ENCODE measurements at regions not wholly inside any gene's neighbourhood (a gene's known extent, or its start where the extent isn't known, plus 50 kb on each side); places are given as distances from the start of the nearest gene placed in this dataset.

DNA sequence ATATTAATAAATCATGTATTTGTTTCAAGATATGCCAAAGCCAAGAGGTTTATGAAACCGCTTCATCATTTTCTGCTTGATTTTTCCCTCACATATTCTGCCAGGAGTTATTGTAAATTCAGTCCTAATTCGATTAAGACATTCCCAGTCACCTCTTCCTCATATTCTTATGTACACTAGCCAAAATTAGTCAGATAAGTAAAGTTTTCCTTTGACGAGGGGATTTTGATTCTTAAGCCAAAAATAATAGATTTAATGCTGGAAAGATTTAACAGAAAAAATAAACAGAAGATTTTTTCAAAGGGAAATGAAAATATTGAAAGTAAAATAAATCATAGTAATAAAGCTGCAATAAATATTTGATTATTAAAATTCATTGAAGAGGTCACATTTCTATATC lies 51.0 kb upstream of the VEGFC start:
- no peak for DNase-seq

DNA sequence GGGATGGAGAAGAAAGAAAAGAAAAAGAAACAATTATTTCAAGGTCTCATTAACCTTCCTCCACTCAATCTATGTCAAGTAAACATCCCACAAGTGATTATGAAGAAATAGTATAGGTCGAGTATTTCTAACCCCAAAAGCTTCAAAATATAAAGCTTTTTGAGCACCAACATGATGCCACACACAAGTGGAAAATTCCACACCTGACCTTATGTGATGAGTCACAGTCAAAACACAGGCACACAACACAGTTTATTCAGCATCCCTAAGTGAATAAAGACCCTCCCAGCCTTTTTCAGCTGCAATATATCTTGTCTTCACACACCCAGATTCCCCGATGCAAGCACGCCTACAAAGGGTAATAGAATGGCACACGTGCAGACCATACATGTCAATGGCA lies 51.7 kb upstream of the VEGFC start:
- DNase-seq = no peak

DNA sequence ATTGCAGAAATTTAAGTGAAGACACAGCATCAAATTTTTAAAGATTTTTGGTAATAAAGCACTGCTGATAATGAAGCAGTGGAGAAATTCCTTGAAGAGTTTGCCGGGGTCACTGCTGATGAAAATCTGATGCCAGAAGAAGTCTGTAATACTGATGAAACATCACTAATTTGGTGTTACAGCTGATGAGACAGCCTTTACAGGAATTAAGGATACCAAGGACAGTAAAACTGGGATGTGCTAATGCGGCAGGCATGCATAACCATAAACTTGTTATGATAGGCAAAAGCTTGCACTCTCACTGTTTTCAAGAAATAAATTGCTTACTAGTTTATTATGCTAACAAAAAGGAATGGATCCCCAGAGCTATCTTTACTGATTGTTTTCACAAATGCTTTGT lies 52.9 kb upstream of the VEGFC start:
- no peak for DNase-seq

DNA sequence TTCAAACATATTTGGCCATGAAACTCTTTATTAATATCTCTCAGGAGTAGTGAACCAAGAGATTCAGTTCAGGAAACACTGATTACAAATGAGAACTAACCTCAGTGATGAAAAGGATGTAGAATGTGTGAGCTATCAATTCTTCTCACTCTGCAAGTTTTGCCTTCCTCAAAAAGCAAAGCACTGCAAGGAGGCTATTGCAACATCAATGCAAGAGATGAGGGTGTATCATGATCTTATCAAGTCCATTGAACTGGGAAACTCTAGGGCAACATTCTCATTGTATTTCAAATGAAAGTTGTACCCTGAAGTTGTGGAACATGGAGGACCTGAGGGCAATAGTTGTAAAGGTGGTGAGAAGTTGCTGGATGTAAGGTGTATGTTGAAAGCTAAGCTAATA lies 56.4 kb upstream of the VEGFC start:
- no peak for DNase-seq

DNA sequence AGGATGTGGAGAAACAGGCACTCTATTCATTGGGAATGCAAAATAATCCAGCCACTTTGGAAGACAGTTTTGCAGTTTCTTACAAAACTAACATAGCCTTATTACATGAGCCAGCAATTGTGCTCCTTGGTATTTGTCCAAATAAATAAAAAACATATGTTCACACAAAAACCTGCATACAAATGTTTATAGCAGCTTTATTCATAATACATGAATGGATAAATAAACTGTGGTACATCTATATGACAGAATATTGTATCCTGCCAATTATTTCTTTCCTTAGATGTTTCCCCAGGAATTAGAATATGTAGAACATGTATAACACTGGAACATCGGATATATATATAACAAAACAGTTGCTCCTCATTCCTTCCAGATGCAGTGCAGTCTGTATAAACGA lies 57.7 kb upstream of the VEGFC start:
- no peak for DNase-seq

DNA sequence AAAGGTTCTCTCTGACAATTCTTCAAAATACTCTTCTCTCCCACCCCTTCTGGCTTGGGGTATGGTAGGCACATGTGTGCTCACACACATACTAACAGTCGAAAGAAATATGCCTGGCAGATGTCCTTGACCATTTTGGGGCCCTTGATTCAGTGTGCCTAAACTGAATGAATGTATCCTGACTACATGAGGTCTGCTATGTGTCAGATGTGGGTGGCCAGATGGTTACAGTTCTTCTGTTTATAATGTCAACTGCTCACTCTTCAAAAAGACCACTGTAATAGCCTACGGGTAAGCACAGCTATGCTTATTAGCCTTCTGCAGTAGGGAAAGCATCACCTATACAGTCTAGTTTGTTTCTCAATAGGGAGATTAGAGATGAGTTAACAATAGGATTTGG lies 63.7 kb upstream of the VEGFC start:
- no peak for DNase-seq

DNA sequence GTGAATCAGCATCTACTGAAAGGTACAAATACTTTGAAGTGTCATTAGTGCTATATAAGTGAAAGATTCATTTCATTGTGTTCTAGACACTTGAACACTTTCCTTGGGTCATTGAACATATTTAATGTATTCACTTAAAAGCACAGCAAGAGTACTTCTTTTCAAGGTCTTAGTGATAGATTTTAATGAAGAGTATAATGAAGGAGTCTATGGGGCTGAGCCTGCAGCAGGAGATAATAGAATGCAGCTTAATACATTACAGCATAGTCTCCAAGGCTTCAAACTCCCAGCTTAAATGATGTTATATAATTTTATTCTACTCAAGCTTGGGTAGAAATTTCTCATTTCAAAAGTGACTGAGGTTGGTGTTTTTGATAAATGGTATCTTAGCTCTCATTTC lies 66.1 kb upstream of the VEGFC start:
- DNase-seq = no peak

DNA sequence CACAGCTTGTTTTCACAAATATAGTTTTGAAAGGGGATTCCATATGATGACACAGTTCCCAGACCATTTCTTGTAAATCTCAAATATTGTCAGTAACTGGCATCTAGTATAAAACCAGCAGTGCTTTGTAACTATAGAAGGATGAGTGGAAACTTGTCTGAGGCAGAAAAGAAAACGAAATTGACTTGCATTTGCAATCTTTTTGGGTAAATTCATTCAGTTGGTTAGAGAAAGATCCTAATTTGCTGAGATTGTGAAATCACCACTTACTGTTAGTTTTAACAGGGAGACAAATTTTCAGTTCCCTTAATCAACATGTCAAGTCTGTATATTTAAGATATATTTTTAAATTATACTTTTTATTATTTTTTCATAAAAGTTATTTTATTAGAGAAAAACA lies 71.5 kb upstream of the VEGFC start:
- no peak for DNase-seq

DNA sequence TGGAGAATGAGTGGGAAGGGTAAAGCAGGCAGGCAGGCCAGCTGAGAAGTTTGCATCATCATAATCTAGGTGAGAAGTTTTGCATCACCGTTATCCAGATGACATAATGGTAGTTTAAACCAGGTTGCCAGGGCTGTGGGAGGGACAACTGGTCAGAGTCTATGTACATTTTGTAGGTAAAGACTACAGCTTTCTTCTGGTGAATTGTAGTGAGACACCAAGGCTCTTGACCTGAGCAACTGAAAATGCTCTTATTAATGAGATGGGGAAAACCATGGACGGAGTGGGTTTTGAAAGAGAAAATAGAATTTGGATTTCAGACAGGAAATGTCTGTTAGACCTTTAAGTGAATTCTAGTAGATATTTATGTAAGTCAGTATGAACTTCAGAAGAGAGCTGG lies 76.0 kb upstream of the VEGFC start:
- no peak for DNase-seq

DNA sequence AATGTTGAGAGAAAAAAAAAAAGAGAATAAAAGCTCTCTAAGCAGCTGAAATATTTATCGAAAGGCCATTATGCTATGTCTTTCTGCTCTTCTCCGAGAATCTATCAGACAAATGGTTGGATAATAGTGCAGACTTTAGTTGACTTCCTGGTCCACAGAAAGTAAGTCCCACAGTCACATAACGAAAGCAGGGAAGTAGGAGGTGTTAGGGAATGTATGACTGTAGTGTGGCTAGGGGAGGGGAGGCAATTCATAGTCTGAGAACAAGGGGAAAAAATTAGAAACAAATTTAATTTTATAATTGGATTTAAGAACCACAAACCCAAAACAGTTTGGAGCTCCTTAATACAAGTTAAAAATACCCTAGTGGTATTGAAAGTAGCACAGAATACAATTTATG lies 79.7 kb upstream of the VEGFC start:
- no peak for DNase-seq

DNA sequence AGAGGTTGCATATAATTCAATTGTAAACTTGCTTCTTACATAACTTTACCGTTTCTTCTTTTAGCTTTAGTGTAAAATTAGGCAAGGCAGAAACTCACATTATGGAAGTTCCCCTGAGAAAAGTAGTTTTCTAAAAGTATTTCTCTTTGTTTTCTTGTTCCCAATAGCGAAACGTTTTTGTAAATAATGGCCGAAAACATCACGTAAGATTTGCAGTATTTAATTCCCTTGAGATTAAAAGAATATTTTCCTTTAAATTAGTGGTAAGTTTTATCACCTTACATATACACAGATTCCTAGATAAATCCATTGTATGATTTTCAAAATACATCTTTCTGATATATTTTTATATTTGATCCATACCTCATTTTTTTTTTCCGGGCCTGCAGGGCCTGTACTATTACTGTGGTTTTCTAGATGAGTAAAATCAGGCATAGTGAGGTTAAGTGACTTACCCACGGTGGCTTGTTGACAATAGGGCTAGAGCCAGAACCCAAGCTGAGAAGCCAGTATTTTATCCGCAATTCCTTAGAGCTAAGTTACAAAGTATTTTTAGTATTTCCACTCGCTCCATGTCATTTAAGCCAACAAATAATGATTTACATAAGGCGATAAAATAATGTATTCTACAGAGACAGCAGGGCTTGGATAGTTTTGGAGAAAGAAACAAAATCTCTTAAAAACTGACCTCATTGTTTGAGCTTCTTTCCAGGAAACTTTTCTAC lies 82.2 kb upstream of the VEGFC start:
- DNase-seq = no peak

DNA sequence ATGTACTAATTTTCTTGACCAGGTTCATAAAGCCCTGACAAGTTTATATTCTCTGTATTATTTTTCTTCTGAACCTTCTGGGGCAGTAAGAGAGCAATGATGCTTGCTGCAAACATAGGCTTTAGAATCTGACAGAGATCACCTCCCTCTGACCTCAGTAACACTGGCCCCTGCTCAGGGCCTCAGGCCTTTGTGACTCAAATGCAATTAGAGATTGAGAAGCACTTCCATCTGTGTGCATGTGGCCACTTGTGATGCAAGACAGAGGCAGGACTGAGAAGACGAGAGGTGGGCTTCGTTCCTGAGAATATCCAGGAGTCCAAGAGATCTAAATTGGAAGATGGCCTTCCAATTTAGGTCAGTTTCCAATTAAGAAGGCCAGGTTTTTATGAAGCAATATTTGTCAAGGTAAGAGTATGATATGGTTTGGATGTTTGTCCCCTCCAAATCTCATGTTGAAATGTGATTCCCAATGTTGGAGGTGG lies 82.8 kb upstream of the VEGFC start:
- DNase-seq = no peak

DNA sequence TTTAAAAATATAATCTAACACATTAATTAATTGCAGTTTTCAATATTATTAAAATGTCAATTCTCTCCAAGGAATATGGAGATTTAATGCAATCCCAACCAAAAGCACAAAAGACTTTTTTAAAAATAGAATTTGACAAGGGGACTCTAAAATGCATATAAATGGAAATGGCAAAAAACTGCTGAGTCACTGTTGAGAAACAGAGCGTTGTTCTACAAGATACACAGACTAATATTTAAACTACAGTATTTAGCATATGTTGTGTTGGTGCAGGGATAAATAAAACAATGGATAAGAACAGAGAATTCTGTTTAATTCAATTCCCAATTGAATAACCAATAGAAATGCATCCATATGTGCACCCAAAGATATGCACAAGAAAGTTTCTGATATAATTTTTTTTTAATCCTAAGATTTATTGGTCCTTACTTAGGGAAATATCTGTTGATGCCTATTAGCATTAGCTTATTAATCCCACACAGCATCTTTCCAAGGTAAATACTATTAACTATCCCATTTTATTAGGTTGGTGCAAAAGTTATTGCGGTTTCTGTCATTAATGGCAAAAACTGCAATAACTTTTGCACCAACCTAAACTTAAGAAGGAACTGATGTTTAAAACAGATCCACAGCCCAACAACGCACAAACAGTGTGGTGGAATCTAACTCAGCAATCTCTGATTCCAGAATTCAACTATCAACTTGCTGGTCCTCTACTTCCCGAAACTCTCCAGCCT lies 86.8 kb upstream of the VEGFC start:
- DNase-seq = no peak

DNA sequence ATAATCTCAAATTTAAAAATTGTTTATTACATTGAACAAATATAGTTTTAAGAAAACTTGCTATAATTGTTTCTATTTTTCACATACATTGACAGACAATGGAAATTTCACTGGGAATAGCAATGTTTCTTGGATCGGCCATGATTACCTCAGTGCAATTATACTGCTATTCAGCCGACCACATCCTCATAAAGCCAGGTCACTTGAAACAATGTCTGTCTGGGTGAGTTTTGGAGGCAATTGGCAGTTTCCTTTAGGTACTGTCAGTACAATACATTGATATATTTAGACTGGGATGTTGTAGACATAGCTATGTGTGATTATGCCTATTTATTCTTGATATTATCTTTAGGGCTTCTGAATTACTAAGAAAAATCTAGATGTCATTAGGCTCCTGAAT lies 89.5 kb upstream of the VEGFC start:
- DNase-seq = no peak

DNA sequence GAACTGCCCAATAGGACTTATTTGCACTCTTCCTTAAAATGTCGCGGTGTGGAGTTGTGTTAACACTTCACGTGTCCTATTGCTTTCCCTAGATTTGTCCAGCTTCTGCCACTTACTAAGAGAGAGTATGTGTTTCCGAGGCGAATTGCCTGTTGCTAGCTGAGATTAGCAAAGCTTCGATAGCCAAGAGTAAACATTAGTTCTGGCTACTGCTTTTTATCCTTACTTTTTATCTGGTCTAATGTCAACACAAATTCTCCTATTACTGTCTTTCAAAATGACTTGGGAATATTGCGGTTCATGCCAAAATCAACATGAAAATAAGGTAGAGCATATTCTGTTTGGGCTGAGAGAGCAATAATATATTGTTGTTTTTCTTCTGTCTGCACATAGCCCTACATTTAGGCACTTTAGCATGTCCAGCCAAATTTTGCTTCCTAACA lies 90.4 kb upstream of the VEGFC start:
- DNase-seq = no peak

DNA sequence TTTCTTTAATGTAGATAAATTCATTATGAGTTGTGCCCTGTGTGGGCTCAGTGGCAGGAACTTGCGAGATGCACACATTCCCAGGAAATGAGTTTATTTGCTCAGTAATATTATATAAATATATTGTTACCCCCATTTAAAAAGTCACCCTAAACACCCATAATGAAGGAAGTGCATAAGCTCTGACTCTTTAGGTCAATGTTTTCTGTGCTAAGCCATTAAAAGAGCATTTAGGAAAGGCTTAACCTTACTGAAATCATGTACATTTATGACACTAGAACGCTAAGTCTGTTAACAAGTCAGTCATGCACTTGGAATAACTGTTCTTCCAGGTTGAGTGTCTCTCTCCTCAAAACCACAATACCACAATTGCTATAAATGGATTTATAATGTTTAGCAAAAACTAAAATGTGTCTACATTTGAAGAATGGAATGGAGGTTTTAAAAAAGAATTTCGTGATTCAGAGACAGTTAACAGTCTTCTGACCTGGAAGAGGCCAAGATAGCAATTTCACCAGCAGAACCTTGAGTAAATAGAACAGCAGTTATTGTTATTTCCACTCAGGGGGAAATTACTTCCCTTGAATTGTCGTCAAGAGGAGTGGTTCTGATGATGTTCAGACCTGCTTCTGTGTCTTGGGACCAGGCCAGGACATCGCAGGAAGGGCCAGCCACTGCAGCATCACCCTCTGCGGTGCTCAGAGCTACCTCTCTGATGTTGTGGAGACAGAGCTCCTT lies 91.1 kb upstream of the VEGFC start:
- no peak for DNase-seq

DNA sequence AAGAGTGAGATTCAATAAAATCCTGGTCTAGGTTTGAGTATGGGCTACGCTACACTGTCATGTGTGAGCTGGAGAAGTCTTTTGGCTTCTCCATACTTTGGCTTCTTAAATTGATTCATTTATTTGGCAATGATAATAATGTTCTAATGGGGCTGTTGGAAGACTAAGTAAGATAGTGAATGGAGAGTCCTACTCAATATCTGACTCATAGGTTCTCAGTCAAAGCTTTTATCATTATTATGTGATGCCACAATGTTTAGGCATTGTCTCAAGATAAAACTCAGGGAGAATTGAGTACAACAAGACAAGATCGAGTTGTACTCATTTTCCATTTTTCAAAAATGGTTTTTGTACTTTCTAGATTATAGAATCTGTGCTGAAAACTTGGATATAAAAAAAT lies 92.5 kb upstream of the VEGFC start:
- no peak for DNase-seq

DNA sequence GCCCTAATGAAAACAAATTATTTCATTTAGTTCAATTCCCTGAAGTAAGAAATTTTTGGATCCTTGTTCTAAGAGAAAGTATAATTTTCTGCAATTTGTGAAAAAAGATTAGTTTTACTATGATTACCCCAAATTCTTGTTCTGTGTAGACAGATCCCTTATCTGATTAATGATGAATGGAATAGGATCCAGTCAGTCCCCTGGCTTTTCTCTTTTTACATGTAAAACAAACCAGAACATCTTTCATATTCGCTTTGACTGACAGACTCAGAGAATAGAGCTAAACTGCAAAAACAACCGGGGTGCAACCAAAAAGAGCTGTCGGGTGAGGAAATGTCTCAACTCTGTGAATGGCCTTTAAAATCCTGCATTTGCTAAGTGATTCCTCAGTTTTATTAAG lies 93.4 kb upstream of the VEGFC start:
- DNase-seq = no peak

DNA sequence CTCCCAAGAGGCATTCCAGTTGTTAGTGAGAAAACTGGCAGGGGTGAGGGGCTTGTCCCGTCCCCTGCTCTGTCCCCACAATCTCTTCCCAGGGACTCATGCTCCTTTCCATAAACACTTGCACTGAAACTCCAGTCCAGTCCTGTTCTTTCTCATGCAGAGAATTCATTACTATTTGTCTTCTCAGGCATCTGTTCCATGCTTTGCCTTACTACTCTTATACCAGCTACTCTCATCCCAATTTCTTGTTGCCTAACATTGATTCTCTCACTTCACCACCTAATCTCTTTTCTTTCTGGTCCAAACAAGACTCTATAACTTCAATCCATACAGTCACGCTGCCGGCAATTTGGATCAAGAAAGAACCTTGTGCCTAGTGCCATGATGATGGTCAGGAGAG lies 97.1 kb upstream of the VEGFC start:
- DNase-seq = no peak

DNA sequence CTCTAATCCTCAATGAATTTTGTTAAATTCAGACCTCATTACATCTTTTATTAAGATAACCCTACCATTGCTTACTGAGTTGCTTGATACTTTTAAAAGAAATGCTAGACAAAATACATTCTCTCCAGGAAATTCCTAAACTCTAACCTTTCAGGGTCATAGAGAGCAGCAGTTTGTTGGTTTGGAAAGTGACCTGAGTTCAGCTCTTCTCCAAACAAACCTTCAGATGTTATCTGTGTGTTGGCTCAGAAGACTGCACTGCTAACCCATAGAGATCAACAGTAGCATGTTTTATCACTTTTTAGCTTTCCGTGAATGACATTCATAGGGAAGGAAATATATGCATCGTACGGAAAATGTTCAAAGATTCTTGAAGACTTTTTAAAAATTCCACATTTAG lies 101.8 kb upstream of the VEGFC start:
- DNase-seq = no peak

DNA sequence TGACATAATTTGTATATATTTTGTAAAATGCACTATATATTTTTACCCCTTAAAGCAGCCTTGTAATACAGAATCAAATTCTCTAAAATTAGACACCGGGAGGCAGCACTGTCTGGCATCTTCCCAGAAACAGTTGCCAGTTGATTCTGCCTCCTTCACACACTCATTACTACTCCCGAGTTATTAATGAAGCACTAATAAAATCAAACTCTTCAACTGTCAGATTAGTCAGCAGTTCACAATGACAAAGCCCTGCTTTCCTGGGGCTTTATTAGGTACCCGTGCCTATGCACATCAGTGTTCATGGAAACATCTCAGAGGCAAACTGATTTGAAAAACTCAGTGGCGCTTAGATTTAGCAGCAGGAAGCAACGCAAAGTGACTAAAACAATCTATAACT lies 103.5 kb upstream of the VEGFC start:
- DNase-seq = no peak

DNA sequence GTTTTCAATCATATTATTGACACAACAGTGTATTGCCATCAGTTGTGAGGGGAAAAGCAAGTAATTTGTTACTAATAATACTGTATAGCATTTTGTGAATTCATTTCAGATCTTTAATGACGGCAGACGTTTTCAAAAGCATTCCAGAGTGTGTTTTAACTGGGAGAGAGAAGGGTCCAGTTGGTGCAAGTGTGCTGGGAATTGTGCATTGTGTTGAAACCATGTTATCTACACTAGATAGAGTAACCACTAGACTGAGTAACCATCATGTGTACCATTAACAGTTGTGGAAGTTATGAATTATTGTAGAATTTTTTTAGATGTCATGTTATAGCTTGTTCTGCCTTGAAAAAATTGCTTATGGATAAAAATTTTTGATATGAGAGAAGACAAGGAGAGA lies 104.5 kb upstream of the VEGFC start:
- no peak for DNase-seq

DNA sequence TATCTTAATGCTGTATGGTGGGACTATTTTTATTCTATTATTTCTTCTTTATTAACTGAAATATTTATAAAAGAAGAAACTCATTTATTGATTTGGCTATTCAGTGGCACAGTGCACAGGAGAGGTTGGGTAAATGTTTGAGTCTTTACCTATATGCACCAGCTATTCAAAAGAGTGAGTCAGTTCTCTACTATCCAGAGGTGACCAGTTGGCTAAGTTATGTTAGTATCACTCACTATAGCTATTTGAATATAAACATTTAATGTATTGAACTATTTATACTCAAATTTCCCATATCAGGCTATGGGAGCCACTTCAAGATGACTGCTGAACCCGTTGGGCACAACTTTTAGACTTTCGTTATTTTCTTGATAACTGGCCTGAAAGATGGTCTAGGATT lies 106.1 kb upstream of the VEGFC start:
- DNase-seq = no peak

DNA sequence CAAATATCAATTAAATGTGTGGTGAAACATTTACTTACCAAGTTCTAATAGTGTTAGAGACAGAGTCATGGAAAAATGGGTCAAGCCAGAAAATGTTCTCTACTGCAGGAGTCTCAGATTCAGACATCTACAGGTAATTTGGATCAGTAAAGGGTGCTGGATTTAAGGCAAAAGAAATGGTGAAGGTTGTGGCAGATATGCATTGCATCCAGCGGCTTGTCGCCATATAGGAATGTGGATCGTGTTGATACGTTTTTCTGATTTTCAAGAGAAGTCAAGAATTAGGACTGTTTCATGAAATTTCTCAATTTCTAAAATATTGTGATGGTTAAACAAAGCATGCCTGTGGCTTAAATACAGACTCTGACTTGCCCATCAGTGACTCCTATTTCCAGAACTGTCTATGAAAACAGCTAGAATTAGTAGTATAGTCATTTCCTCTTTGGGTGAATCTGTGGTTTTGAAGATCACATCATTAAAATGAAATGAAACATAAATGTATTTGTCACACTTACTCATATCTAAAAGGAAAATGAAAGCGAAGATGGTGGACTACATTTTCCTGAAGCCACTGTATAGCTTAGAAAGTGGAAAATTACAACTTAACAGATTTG lies 110.1 kb upstream of the VEGFC start:
- DNase-seq = peak; percentile 7 to 68
